GM12801 (cell line): ENCODE measurements at regions not wholly inside any gene's neighbourhood (a gene's known extent, or its start where the extent isn't known, plus 50 kb on each side); places are given as distances from the start of the nearest gene placed in this dataset.

Experiments used
- TF ChIP-seq, protein P1 (sequence below): IDR thresholded peaks from one replicate; pipeline ENCODE4 v1.5.1; 2011; ENCODE audit warnings: control low read depth; ENCODE audit not compliant: insufficient read length; ENCODE audit errors: extremely low read depth

DNA sequence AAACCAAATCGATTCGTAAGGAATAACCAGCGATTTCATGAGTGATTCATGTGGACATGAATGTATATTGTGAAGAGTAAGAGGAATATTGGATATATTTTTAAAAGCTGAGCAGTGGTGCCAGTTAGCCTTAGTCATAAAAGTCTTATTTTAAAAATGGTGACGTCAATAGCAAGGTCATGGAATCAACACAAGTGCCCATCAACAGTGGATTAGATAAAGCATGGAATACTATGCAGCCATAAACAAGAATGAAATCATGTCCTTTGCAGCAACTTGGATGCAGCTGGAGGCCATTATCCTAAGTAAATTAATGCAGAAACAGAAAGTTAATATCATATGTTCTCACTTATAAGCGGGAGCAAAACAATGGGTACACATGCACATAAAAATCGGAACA lies 89.0 kb upstream of the STOX2 start:
- TF ChIP-seq, protein P1, sequence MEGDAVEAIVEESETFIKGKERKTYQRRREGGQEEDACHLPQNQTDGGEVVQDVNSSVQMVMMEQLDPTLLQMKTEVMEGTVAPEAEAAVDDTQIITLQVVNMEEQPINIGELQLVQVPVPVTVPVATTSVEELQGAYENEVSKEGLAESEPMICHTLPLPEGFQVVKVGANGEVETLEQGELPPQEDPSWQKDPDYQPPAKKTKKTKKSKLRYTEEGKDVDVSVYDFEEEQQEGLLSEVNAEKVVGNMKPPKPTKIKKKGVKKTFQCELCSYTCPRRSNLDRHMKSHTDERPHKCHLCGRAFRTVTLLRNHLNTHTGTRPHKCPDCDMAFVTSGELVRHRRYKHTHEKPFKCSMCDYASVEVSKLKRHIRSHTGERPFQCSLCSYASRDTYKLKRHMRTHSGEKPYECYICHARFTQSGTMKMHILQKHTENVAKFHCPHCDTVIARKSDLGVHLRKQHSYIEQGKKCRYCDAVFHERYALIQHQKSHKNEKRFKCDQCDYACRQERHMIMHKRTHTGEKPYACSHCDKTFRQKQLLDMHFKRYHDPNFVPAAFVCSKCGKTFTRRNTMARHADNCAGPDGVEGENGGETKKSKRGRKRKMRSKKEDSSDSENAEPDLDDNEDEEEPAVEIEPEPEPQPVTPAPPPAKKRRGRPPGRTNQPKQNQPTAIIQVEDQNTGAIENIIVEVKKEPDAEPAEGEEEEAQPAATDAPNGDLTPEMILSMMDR, result no peak

DNA sequence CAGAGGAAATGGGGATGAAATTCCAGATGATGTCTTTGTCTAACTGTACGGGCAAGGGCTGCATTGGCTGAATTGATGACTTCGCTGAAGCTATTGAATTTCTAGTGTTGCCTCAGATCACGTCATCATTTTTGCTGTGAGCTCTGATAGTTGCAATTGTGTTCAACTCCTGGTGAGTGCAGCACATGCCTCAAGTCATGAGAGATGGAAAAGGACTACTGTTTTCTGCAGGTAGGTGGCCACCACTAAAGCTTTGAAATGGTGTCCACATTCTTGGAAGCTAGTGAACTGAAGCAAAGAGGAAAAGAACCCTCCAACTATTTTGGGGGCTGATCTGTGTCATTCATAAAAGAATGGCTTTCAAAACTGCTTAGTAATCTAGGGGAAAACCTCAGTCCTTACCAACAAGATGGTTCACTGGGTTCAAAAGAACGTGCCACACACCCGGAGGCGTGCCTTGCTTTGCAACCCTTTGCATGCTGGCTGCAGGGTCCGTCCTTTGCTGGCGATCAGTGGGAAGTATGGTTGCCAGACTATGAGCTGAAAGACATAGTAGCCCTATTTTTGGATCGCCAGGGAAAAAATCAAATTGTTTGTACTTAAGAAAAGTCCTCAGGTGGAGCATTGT lies 88.1 kb upstream of the STOX2 start:
- TF ChIP-seq, protein P1, result no peak

DNA sequence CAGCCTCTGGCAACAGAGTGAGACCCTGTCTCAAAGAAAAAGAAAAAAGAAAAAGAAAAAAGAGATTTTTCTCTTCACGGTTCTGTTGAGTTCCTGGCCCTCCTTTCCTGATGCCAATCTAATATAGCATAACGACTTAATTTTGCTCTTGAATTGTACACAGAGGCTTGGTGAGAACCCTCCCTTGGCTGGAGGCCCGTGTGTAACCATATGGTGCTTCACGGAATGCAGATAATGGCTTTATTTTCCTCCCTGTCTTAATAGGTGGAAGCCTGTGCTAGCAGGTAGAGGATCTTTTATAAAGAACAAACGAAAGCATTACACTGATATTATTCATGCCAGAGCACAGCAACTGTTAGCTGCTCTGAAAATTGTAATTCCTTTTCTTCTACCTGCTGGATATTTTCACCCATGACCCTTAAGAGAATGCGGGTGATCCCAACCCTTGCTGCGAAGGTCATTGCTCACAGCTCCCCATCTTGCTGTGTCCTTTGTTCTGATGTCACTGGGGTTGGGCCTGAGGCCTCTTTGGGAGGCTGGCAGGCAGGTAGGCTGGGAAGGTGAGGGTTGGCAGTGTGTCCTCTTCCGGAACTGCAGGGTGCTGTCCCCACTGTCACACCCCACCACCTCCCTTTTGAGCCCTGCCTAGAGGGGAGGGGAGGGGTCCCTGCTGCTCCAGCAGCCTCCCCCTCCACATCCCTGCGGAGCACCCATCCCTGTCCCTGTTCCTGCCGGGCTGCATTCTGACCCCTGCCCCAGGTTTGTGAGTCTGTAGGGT lies 83.8 kb upstream of the STOX2 start:
- TF ChIP-seq, protein P1, result no peak

DNA sequence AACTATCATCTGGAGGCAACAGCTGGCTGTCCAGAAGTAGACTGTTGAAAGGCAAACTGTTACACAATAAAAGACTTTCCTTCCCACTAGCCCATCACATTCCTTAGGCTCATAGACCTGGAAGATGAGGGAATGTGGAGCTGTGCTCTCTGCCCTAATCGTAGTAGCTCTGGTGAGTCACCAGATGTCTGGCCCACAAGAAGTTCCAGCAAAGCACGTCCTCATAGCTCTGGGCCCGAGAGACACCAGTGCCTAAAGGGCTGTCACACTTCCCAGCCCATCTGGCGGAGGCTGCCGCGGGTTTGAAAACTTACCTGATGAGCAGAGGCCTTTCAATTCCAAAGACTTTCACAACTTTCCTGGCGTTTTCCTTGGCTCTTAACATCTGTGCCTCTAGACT lies 81.7 kb upstream of the STOX2 start:
- TF ChIP-seq, protein P1, result no peak

DNA sequence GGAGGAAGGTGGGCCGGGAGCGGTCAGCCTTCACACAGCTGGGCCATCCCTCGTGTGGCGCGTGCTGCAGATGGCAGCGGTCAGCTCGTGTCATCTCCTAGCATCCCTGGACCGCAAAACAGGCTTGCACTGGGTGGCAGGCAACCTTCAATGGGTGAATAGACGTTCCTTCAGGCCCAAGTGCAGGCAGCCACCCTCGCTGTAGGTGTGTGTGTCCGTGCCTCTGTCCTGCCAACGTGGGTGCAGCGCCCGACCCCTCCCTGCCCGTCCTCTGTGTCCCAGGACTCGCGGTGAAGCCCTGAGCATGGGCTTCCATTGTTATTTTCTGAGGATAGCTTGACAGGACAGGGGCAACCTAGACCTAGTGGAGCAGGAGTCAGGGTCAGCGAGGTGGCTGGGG lies 79.8 kb upstream of the STOX2 start:
- TF ChIP-seq, protein P1, result no peak

DNA sequence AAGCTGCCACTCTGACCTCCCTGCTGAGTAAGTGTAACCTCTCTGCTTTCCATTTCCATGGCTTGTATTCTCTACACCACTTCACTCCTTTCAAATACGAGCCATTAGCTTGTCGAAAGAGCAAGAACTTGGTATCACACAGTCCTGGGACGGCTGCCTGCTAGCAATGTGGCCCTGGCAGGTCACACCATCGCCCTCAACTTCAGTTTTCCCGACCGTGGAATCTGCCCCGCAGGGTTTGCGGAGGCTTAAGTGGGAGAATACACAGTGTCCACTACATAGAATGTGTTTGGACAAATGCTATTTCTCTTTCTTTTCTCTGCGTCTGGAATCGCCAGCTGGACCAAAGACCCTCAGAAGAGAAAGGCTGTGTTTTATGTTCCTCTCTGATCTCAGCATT lies 78.6 kb upstream of the STOX2 start:
- TF ChIP-seq, protein P1, result no peak

DNA sequence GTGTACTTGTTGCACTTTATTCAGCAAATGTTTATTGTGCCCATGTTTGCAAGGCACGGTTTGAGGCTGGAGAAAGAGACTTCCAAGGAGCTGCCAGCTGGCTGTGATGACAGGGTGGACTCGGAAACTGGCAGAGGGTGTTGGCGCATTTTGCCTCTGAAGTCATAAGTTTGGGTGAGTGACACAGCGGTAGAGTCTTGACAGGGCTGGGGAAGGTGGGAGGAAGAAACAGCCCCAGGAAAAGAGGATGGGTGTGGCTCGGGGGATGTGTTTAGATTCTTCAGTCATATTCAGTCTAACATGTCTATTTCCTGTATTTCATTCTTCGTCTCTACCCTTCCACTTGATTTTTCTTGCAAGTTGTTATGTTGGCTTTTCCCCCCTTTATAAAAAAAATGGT lies 77.0 kb upstream of the STOX2 start:
- TF ChIP-seq, protein P1, result no peak
